ENCODE measurements at regions not wholly inside any gene's neighbourhood (a gene's known extent, or its start where the extent isn't known, plus 50 kb on each side); places are given as distances from the start of the nearest gene placed in this dataset.

DNA sequence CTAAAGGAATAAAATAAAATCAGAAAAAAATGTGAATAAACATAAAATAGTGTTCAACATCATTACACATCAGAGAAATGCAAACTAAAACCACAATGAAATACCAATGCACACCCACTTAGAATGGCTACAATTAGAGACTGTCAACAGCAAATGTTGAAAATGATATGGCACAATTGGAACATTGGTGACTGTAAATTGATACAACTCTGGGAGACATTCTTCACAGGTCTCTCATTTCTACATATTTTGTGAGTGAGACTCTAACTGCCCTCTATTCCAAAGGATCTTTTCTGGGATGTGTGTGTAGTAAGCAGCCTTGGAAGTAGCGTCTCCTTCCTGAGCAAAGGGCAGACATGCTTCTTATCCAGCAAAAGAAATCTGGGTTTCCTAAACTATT lies 323.0 kb downstream of the FBXO15 start:
- no peak for DNase-seq (ENCODE audit: low spot score in 2 of 2)
- TF ChIP-seq CTCF (IDR thresholded peaks at IDR 0.05): no peak
- TF ChIP-seq POLR2A (IDR thresholded peaks at IDR 0.05): no peak
- no peak overlapping the region for H3K4me3 ChIP-seq (ENCODE audit: low read depth, poor library complexity, severe bottlenecking)
- WGBS, 2 donors: 90 to 91% methylated on average over 1 of the region's 1 CpG
- intact Hi-C loops (cut with DNase I; ENCODE audit: low total_unique reads): no loop called here

GRCh38 chr18:73812423-73812822 lies 335.2 kb downstream of the FBXO15 start:
- H3K4me3 ChIP-seq (ENCODE audit: low read depth, poor library complexity, severe bottlenecking): no peak overlapping the region
- TF ChIP-seq CTCF (IDR thresholded peaks at IDR 0.05) (no peak), POLR2A (IDR thresholded peaks at IDR 0.05) (no peak)
- WGBS, 2 donors: 84 to 86% methylated on average over 11 of the region's 11 CpGs
- intact Hi-C loops (cut with DNase I; ENCODE audit: low total_unique reads): no loop called here
- no peak for DNase-seq (ENCODE audit: low spot score in 2 of 2)

DNA sequence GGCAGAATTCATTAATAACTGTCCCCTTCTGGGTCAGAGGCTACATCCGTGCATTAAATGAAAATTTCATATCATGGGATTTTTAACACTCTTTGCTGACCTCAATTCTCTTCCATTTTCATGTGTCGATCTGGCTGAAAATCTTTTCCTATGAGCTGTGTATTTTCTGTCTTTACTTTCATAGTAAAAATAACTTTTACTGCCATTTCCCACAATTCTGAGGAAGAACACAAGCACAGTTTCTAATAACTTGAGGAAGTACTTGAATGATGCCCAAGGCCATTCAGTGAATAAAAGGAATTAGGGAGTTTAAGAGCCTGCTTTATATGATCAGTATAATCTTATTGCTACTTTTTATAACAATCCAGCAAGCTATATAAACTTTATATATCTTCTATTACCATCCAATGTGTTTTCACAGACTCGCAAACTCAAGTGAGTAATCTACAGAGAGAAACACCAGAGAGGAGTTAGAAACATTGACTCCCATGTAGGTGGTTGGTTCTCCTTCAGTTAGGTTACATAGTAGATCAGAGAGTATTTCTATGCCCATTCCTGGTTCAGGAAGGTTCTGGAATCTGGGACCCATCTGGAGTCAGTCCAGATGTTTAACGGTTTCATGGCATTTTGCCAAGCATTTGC lies 340.0 kb downstream of the FBXO15 start:
- no peak for DNase-seq (ENCODE audit: low spot score in 2 of 2)
- no peak for TF ChIP-seq CTCF (IDR thresholded peaks at IDR 0.05)
- TF ChIP-seq POLR2A (IDR thresholded peaks at IDR 0.05): no peak
- intact Hi-C loops (cut with DNase I; ENCODE audit: low total_unique reads): no loop called here
- 57 to 58% methylated on average over 4 of the region's 4 CpGs for WGBS, 2 donors
- no peak overlapping the region for H3K4me3 ChIP-seq (ENCODE audit: low read depth, poor library complexity, severe bottlenecking)

- intact Hi-C loops (cut with DNase I; ENCODE audit: low total_unique reads): no loop called here
- TF ChIP-seq CTCF (IDR thresholded peaks at IDR 0.05) (no peak), POLR2A (IDR thresholded peaks at IDR 0.05) (no peak)
- DNase-seq (ENCODE audit: low spot score in 2 of 2): no peak
- no peak overlapping the region for H3K4me3 ChIP-seq (ENCODE audit: low read depth, poor library complexity, severe bottlenecking)
- 85 to 92% methylated on average over 3 of the region's 3 CpGs for WGBS, 2 donors
These were observed 341.6 kb downstream of the FBXO15 start for GRCh38 chr18:73805991-73806390.

DNA sequence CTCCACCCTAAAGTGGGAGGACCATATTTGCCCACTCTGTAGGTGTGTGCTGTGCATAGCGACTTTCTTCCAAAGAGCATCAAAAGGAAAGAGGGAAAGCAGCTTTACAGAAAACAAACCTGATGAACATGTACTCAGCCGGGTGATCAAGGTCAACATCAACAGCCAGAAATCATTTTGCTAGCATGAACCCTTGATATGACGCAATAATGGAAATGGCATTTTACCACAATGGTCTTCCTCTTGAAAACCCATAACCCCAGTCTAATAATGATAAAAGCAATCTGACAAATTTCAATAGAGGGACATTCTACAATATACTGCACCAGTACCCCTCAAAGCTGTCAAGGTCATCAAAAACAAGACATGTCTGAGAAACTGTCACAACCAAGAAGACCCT lies 350.2 kb downstream of the FBXO15 start:
- WGBS, 2 donors: 88 to 91% methylated on average over 3 of the region's 3 CpGs
- TF ChIP-seq CTCF (IDR thresholded peaks at IDR 0.05): no peak
- no peak for TF ChIP-seq POLR2A (IDR thresholded peaks at IDR 0.05)
- H3K4me3 ChIP-seq (ENCODE audit: low read depth, poor library complexity, severe bottlenecking): no peak overlapping the region
- no peak for DNase-seq (ENCODE audit: low spot score in 2 of 2)
- intact Hi-C loops (cut with DNase I; ENCODE audit: low total_unique reads): no loop called here

DNA sequence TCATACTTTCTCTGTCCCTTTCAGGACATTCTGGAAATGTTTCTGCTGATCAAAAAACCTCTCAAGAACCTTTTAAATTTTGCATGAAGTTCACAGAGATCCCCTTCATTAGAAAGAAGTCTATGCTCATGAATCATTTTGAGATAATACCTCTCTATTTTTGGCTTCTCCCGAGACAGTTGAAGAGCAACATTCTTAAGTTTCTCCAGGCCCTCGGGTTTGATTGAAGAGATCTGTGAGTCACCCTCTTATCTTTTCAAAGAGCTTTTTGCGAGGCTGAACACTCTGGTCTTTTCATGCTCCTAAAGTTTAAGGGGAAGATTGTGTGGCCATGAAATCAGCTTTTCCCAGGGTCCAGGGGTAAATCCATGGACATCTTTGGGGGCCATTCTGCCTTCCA lies 354.2 kb downstream of the FBXO15 start:
- no peak overlapping the region for H3K4me3 ChIP-seq (ENCODE audit: low read depth, poor library complexity, severe bottlenecking)
- WGBS, 2 donors: 26 to 42% methylated on average over 3 of the region's 3 CpGs
- no peak for TF ChIP-seq CTCF (IDR thresholded peaks at IDR 0.05)
- no peak for TF ChIP-seq POLR2A (IDR thresholded peaks at IDR 0.05)
- no peak for DNase-seq (ENCODE audit: low spot score in 2 of 2)
- intact Hi-C loops (cut with DNase I; ENCODE audit: low total_unique reads): no loop called here
